HG02571 (cell line): ENCODE measurements at regions not wholly inside any gene's neighbourhood (a gene's known extent, or its start where the extent isn't known, plus 50 kb on each side); places are given as distances from the start of the nearest gene placed in this dataset.

ENCODE experiments used
- ATAC-seq: cut with Tn5 transposase; IDR thresholded peaks from one replicate; pipeline ENCODE4 v1.9.1; 2021; ENCODE audit warnings: mild to moderate bottlenecking, moderate library complexity; ENCODE audit not compliant: unreplicated experiment

DNA sequence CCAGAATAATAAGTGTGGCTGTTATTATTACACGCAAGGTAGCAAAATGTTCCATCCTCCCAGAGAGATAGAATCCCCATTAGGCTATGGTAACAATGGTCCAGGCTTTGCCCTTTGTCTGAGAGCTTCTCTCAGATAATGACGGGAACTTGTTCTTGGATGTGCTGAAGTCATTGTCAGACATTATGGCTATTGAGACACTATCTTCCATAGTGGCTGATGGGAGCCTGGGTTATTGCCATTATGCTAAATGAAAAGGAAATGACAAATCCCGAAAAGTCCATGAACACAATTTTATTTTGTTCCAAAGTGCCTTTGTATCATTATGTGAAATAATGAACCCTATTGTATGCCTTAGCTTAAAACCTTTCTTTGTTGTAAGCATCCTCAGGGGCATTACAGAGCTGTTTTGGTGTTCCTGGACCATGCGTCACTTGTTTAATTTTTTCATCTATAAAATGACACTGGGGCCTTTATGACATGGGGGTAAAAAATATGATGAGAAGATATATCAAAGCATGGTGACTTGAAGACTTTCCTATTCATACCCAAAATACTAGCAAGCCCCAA is 218.5 kb downstream of the KCNS3 start:
- ATAC-seq: no peak

DNA sequence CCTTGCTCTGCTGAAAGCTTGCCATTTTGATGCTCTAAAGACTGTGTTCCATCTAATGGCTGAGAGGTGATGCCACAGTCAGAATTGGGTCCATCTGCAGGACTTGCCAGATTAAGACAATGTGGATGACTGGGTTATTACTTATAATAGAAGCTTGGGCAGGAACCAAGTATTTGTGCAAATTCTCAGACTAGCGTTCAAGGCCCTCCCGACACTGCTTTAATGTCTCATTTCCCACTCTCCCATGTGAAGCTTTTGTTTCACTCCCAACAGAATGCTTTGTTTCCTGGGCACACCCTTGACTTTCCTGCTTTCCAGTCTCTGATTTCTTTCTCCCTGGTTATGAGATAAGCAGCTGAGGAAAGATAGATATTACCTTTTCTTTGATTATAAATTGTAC is 215.8 kb downstream of the KCNS3 start:
- ATAC-seq: no peak

DNA sequence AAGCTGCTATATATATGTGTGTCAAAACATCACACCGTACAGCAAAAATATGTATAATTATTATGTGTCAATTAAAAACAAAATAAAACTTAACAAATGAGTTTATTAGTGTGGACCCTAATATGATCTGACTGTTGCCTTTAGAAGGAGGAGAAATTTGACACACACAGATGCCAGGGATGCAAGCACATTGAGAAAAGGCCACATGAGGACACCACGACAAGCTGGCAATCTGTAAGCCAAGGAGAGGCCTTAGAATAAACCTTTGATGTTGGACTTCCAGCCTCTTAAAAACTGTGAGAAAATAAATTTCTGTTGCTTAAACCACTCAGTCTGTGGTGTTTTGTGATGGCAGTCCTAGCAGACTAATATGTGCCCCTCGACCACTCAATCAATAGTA is 214.7 kb downstream of the KCNS3 start:
- ATAC-seq: no peak

DNA sequence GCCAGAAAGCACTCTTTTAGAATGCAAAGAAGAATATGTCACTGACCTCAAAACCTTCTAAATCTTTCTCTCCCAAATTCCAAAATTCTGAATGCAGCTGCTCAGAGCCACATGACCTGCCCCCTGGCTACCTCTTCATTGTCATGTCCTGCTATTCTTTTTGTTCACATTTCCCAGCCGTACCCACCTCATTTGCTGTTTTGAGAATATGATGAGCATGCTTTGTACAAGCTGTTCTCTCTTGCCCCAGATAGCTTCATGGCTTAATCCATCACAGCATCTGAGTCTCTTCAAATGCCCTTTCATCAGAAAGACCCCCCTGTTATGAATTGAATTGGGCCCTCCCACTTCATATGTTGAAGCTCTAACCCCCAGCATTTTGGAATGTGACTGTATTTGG is 214.3 kb downstream of the KCNS3 start:
- ATAC-seq: no peak

DNA sequence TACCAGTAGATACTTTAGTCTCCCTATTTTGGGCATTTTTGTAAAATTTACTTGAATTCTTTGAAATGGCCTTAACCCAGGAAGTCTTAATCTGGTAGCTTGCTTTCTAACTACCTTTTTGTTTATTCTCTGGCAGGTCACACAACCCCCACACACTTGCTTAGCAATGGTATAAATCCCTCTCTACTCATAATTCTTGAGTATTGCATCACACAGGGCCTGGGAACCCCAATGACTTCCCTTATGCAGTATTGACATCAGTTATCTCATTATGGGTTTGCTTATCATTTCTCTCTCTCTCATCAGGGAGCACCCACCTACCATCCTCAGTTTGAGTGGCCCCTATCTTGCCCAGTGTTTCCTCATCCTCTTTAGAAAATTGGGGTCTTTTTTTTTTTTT is 207.1 kb downstream of the KCNS3 start:
- no peak for ATAC-seq

DNA sequence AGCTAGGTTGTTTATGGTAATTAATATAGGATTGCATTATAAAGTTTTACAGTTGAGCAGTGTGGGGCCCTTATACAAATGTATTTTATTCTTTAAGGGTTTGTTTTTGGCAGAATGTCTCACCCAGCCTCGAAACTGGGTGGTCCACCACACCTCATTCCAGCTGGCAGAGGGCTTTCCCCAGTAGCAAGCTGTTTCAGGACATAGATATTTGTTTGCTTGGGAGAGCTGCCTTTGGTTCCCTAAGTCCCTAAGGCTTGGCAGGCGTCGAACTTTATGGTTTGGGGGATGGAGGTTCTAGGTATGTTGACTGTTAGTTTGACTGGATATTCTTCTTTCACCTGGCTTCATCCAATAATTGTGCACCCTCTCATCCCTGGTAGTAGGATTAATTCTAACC is 205.9 kb downstream of the KCNS3 start:
- no peak for ATAC-seq

DNA sequence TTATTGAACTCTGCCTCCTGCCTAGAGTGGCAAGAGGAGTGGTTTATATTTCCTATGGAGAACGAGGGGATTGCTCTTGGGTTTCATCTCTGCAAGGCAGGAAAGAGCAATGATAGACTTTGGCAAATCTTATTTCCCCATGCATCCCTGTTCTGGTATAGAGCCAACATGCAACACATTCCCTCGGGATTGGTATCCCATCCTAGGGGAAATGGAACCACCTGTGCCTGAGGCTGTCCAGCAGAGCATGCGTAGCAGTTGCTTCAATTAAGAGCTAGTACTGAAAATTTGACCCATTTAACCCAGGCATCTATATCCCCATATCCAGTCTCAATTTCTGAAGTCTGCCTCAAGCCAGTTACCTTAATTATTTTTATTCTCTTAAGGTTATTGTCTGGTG is 205.3 kb downstream of the KCNS3 start:
- ATAC-seq: no peak

DNA sequence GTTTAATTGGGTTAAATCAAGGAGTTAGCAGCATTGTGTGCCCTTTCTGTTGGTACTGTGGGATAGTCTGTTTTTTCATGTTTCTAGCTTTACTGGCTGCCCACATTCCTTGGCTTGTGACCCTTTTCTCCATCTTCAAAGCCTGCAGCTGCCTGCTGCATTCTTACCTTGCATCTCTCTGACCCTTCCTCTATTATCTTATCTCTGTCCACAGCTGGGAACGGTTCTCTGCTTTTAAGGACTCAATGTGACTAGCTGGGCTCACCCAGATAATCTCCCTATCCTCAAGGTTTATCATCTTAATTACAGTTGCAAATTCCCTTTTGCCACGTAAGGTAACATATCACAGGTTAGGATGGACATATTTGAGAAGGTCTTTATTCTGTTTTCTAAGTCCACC is 199.7 kb downstream of the KCNS3 start:
- no peak for ATAC-seq

DNA sequence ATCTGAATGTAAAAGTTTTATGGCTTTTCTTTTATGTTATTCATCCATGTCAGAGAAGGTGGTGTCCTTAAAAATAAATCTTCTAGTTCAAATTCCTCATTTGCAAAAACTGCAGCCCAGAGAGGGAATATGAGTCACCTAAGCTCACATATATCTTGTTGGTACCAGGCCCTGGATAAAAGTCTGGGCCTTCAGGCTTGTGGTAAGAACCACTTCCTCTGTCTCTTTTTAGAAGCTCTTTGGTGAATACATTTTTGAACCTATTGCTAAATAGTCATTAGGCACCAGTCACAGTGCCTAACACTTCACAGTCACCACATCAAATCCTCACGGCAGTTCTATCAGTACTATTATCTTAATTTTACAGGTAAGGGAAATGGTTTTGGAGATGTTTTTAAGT is 199.2 kb downstream of the KCNS3 start:
- no peak for ATAC-seq

DNA sequence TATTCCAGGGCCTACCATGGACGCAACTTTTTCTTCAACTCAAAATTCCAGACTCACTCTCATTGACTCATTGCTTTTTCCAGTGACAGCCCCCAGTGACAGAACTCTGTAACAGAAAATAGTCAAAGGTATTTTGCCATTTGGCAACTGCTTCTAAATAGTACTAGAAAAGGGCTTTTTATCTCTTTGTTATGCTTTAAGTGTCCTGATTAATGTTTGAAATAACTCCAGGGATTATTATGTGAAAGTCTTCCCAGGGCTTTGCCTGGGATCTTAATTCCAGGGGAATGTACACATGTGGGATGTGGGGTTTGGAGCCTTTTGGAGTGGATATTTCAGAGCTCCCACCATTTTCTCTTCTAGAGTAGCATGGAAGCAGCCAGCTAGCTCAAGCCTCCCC is 198.8 kb downstream of the KCNS3 start:
- ATAC-seq: no peak

DNA sequence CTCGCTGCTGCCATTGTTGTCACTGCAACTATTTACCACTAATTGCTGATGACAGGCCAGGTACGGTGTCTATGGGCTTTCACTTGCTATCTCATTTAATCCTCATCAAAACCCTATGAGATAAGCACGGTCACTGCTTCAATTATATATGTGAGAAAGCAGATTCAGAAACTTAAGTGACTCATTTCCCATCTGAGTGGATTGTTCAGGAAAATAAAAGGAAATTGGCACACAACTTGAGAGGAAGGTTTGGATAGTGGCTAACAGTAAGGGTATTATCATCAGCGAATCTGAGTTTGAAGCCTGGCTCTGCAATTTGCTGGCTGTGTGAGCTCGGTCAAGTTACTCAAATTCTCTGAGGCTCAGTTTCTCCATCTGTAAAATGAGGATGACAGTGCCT is 196.0 kb downstream of the KCNS3 start:
- no peak for ATAC-seq

DNA sequence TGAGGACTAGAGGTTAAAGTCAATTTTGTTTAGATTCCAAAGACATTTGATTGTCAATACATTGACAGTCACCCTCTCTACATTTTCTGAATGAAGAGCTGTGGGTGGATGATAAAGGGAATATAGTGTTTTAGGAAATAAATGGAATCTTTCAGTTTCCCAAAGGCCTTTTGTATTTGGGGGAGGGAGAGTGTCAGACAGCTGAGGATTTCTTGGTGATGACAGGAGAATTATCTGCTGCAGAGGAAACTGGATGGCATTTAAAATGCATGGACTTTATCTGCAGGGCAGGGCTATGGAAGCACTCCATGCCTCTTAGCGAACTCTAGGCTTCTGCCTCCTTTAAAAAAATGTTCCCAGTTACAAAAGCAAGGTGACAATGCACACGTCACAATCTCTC is 195.1 kb downstream of the KCNS3 start:
- ATAC-seq: no peak

DNA sequence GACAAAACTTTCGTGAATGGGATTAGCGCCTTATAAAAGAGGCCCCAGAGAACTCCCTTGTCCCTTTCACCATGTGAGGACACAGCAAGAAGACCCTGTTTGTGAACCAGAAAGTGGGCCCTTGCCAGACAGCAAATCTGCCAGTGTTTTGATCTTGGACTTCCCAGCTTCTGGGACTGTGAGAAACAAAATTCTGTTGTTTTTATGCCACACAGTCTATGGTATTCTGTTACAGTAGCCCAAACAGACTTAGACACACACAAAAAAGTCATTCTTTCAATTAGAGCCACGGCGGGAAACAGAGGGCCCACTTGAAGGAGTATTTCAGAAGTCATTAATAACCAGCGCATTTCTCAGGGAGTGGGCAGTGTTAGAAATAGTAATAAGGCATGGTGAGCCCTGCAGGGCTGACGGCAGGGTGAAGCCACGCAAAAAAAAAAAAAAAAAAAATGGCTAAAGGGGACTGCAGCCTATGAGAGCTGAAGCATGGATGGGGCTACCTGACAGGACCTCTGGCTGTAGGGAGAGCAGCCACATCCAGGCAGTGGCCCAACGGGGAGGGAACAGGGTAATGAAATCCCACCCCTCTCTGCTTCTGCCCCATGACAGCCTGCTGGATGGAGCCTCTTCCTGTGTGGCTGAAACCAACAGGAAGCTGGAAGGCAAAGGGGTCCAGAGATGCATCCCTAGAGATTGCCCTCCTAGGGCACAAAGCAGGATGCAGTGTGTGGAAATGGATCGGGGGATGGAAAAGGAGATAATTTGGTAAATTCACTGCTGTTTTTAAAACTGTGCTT is 189.3 kb downstream of the KCNS3 start:
- ATAC-seq: no peak

DNA sequence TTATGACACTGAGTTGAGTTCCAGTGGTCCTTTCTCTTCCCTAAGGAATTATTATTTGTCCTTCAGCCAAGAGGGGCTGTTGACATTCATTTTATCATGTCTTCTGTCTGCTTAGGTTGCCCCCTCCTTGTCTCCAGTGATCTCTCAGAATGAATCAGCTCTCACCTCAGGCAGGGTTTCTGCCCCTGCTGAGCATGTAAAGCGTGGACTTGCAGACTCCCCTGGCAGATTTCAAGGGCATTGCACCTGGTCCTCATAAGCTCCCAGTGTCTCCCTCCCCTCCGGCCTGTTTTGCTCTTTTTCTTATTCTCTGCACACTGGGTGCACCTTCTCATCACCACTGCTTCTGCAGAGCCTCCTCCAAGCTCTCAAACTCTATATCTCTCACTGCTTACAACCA is 188.4 kb downstream of the KCNS3 start:
- ATAC-seq: no peak

DNA sequence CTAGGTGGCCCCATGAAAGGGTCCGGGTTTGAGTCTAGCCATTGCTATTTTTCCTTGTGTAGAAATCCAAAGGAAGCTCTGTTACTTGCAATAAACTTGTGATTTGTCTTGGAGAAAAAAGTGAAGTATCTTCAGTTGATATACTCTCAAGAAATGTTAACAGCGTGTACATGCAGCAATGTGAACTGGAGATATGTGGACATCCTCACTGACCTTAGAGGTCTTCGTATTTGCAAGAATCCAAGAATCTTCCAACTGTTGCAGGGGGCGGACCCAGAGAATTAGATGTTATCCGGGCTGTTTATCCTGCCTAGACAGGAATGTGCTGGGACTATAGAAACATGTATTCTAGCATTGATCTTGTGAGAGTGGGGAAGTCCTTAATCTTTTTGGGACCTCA is 187.6 kb downstream of the KCNS3 start:
- no peak for ATAC-seq

DNA sequence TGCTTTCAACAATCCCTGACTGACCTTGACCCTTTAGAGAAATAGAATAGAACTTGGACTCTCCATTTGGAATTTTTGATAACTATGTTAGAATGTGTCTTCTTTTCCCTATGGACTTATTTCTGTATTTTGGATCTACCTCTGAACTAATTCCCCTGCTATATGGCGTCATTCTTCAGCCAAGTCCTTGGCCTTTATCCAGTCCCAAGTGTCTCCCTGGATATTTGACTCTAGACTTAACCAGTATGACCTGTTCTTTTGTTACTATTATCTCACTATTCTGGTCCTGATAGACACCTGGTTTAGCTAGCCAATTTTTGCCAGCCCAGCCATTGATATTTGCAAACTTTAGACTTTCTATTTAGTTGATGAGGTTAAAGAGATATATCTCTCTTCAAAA is 186.8 kb downstream of the KCNS3 start:
- ATAC-seq: no peak

DNA sequence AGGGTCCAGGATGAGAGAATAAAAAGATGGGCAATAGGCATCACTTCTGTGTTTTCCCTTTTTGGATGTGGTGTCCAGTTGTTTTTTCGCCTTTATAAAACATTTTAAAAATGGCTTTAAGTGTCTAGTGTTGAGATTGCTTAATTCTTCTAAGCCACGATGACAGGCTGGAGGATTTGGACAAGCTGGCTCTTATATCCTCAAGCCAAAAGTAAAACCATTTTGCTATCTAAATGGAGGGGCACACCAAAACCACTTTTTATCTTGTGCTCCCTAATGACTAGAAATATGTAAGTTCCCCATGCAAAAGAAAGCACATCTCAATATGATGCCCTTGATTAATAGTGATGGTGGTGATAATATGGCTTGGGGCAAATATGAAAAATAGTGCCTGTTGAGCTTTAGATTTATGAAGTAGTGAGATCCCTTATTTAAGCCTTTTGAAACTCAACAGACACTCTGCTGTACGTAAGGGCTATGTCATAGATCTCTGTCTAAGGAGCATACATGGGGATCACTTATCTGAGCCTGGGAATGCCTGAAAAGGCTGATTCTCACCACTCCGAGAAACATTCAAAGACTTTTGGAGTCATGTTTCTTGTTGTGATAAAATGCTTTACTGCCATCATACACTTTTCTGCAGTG is 185.5 kb downstream of the KCNS3 start:
- ATAC-seq: no peak

DNA sequence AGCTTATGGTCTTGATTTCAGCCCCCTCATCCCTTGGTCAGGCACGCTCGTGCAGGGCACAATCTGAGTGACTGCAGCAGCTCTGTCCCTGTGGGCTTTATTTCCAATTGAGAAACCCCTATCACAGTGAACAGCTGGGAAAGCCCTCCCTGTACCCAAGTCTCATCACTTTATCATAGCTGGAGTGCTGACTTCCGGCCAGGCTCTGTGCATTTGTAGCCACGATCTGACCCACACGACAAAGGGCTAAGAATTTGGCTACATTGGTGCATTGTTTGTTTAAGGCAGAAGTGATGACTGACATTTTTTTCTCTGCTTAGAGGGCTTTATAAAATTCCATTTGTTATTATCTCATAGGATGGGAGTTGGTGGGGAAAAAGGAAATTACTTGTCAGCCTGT is 184.4 kb downstream of the KCNS3 start:
- no peak for ATAC-seq

DNA sequence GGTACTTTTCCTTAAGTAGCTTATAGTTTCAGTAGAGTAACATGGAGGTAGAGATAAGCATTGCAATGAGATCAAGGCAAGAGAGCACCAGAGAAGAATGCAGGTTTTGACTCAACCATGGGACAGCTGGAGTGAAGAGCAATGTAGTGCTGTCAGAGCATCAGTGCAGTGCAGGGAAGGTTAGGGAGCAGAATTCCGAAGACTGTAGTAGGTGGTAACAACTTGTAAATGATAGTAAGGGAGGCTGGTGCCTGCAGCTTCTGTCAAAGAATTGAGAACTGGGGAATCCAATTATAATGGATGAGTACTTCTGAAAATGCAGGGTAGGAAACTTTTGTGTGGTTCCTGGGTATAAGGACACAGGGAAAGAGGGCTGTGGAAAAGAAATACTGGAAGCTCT is 183.2 kb downstream of the KCNS3 start:
- no peak for ATAC-seq

DNA sequence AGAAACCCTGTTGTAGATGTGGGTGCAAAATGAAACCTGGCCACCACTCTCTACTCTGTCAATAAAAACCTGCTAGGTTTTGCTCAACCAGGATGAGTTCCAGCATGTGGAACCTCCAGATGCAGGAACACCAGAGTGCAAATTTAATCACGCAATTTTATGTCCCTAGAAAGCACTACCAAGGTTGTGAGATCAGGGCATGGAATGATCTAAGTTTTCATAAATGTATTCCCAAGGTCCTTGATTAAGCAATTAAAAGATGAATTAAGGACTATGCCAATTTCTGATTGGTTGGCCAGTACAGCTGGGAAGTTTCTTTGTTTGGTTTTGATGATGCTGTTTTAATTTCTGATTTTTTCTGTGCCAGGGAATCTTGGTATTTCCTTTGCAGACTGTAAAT is 179.2 kb downstream of the KCNS3 start:
- no peak for ATAC-seq

DNA sequence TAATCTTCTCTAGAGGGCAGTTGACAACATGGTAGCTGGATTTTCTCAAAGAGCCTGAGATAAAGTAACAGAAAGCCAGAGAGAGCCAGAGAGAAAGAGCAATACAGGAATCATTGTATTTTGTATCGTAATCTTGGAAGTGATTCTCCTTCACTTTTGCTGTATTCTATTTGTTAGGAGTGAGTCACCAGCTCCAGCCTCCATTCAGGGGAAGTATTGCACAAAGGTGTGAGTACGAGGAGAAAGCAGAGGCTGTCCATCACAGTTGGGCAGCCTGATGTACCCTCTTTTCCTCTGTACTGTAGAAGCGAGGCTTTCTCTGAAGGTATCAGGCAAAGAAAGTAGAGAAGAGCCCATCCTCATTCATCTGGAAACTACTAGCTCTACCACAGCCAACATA is 176.8 kb downstream of the KCNS3 start:
- ATAC-seq: no peak

DNA sequence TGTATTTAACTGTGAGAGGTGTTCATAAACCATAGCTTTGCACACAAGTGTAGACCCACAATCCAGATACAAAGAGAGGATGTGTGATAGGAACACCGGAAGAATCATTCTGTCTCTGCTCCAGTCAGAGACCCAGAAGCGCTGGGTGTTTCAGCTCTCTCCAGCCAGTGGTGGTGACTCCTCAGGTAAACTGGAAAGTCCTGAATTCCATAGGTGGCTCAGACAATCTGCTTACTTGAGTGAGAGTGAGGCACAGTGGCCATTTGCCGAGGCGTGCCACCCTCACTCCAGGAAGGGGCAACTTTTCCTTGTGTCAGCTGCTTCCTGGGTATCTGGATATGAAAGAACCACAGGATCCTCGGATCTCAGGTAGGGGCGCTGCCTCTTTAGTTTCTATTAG is 171.5 kb downstream of the KCNS3 start:
- ATAC-seq: no peak

DNA sequence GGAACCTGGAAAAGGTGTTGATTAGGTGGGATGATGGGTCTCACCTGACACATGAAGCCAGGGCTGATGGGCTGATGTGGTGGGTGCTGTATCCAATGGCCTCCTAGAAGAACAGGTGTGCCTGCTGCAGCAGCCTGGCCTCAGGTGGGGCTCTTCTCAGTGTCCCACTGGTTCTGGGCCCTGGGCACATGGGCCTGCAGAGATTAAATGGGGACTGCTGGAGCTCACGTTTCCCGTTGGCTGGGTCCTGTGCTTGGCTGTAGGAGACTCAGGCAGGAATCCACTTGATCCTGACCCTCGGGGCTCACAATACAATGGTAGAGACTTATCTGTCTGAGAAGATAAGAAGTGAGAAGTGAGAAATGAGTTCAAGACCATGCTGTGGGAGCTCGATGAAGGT is 170.9 kb downstream of the KCNS3 start:
- no peak for ATAC-seq
